Activated CD4-positive, alpha-beta T cell treated with anti-CD3 and anti-CD28 coated beads, Interleukin-2, Interleukin-4, amounts not matched to agents 100 ng/mL and 50 ng/mL, durations not matched to agents 16 hours and 8 hours (primary cell): ENCODE measurements at regions not wholly inside any gene's neighbourhood (a gene's known extent, or its start where the extent isn't known, plus 50 kb on each side); places are given as distances from the start of the nearest gene placed in this dataset.
"Not testable (repeated sequence)": the region's sequence is repeated elsewhere in the genome, so short reads cannot be mapped to it uniquely, and the experiment has no call there.

Experiments
- DNase-seq: peaks from one replicate; pipeline ENCODE4 v3.0.0-alpha.2; 2020; ENCODE audit warnings: low spot score

GRCh38 chr9:22217254-22217653, 208.1 kb upstream of the CDKN2B start:
- DNase-seq: no peak

- DNase-seq: not testable (repeated sequence)
Observed at GRCh38 chr9:22225856-22226255, 216.8 kb upstream of the CDKN2B start.

GRCh38 chr9:22227986-22228385, 218.6 kb upstream of the DMRTA1 start:
- DNase-seq: no peak

GRCh38 chr9:22228542-22228941, 218.1 kb upstream of the DMRTA1 start:
- DNase-seq: no peak

GRCh38 chr9:22229069-22229468, 217.6 kb upstream of the DMRTA1 start:
- no peak for DNase-seq

- DNase-seq: not testable (repeated sequence)
Observed at GRCh38 chr9:22231309-22231708, 215.3 kb upstream of the DMRTA1 start.

- no peak for DNase-seq
Observed at GRCh38 chr9:22232971-22233370, 213.7 kb upstream of the DMRTA1 start.

- no peak for DNase-seq
Observed at GRCh38 chr9:22237497-22238363, 208.9 kb upstream of the DMRTA1 start.

GRCh38 chr9:22238809-22239684, 207.6 kb upstream of the DMRTA1 start:
- DNase-seq: no peak

GRCh38 chr9:22240619-22241018, 206.0 kb upstream of the DMRTA1 start:
- peak; percentile 62 for DNase-seq

GRCh38 chr9:22241024-22241423, 205.6 kb upstream of the DMRTA1 start:
- no peak for DNase-seq

GRCh38 chr9:22241611-22242010, 205.0 kb upstream of the DMRTA1 start:
- DNase-seq: no peak

- DNase-seq: peak; percentile 44
Observed at GRCh38 chr9:22244139-22245011, 202.2 kb upstream of the DMRTA1 start.

GRCh38 chr9:22255337-22255736, 191.3 kb upstream of the DMRTA1 start:
- DNase-seq: no peak

GRCh38 chr9:22256381-22256780, 190.2 kb upstream of the DMRTA1 start:
- DNase-seq: no peak

- DNase-seq: no peak
Observed at GRCh38 chr9:22257026-22257816, 189.4 kb upstream of the DMRTA1 start.

- DNase-seq: no peak
Observed at GRCh38 chr9:22265038-22265437, 181.6 kb upstream of the DMRTA1 start.

GRCh38 chr9:22265534-22265933, 181.1 kb upstream of the DMRTA1 start:
- DNase-seq: no peak

- no peak for DNase-seq
Observed at GRCh38 chr9:22274477-22274876, 172.1 kb upstream of the DMRTA1 start.

- no peak for DNase-seq
Observed at GRCh38 chr9:22278426-22278825, 168.2 kb upstream of the DMRTA1 start.

GRCh38 chr9:22279636-22280035, 167.0 kb upstream of the DMRTA1 start:
- no peak for DNase-seq
